ENCODE measurements at regions not wholly inside any gene's neighbourhood (a gene's known extent, or its start where the extent isn't known, plus 50 kb on each side); places are given as distances from the start of the nearest gene placed in this dataset.
"Not testable (repeated sequence)": the region's sequence is repeated elsewhere in the genome, so short reads cannot be mapped to it uniquely, and the experiment has no call there.

- Mint-ChIP-seq H3K4me1 (ENCODE audit: unreplicated experiment) (no peaks in the 10 kb centered on the region), H3K27ac (ENCODE audit: unreplicated experiment) (no peak overlapping the region), H3K4me3 (ENCODE audit: unreplicated experiment) (no peak overlapping the region), H3K9me3 (ENCODE audit: unreplicated experiment) (peaks cover 10% of the 10 kb centered on the region), H3K27me3 (ENCODE audit: unreplicated experiment) (no peaks in the 10 kb centered on the region), H3K36me3 (ENCODE audit: unreplicated experiment) (no peaks in the 10 kb centered on the region)
- no peak for DNase-seq (ENCODE audit: extremely low spot score, unreplicated experiment)
- no peak for TF ChIP-seq CTCF (IDR thresholded peaks at IDR 0.05)
Measured at GRCh38 chr14:28820677-28821076, 54.1 kb downstream of the FOXG1 start.

GRCh38 chr14:28821993-28822392 is 55.4 kb downstream of the FOXG1 start:
- Mint-ChIP-seq H3K27ac (ENCODE audit: unreplicated experiment) (no peak overlapping the region), H3K4me1 (ENCODE audit: unreplicated experiment) (no peaks in the 10 kb centered on the region), H3K9me3 (ENCODE audit: unreplicated experiment) (peaks cover 10% of the 10 kb centered on the region), H3K4me3 (ENCODE audit: unreplicated experiment) (no peak overlapping the region), H3K36me3 (ENCODE audit: unreplicated experiment) (no peaks in the 10 kb centered on the region), H3K27me3 (ENCODE audit: unreplicated experiment) (no peaks in the 10 kb centered on the region)
- TF ChIP-seq CTCF (IDR thresholded peaks at IDR 0.05): no peak
- DNase-seq (ENCODE audit: extremely low spot score, unreplicated experiment): no peak

- no peak for TF ChIP-seq CTCF (IDR thresholded peaks at IDR 0.05)
- DNase-seq (ENCODE audit: extremely low spot score, unreplicated experiment): no peak
- Mint-ChIP-seq H3K4me1 (ENCODE audit: unreplicated experiment) (no peaks in the 10 kb centered on the region), H3K36me3 (ENCODE audit: unreplicated experiment) (no peaks in the 10 kb centered on the region), H3K27ac (ENCODE audit: unreplicated experiment) (no peak overlapping the region), H3K27me3 (ENCODE audit: unreplicated experiment) (no peaks in the 10 kb centered on the region), H3K4me3 (ENCODE audit: unreplicated experiment) (no peak overlapping the region), H3K9me3 (ENCODE audit: unreplicated experiment) (peaks cover 10% of the 10 kb centered on the region)
Measured at GRCh38 chr14:28823245-28823644, 56.7 kb downstream of the FOXG1 start.

- Mint-ChIP-seq H3K27me3 (ENCODE audit: unreplicated experiment) (peaks cover 8% of the 10 kb centered on the region), H3K4me3 (ENCODE audit: unreplicated experiment) (no peak overlapping the region), H3K9me3 (ENCODE audit: unreplicated experiment) (no peaks in the 10 kb centered on the region), H3K4me1 (ENCODE audit: unreplicated experiment) (no peaks in the 10 kb centered on the region), H3K36me3 (ENCODE audit: unreplicated experiment) (no peaks in the 10 kb centered on the region), H3K27ac (ENCODE audit: unreplicated experiment) (no peak overlapping the region)
- TF ChIP-seq CTCF (IDR thresholded peaks at IDR 0.05): no peak
- DNase-seq (ENCODE audit: extremely low spot score, unreplicated experiment): no peak
Measured at GRCh38 chr14:28830115-28830534, 63.5 kb downstream of the FOXG1 start.

GRCh38 chr14:28831126-28831525 is 64.5 kb downstream of the FOXG1 start:
- no peak for DNase-seq (ENCODE audit: extremely low spot score, unreplicated experiment)
- no peaks in the 10 kb centered on the region for H3K36me3 Mint-ChIP-seq (ENCODE audit: unreplicated experiment)
- no peaks in the 10 kb centered on the region for H3K4me1 Mint-ChIP-seq (ENCODE audit: unreplicated experiment)
- TF ChIP-seq CTCF (IDR thresholded peaks at IDR 0.05): no peak
- no peaks in the 10 kb centered on the region for H3K9me3 Mint-ChIP-seq (ENCODE audit: unreplicated experiment)
- H3K27me3 Mint-ChIP-seq (ENCODE audit: unreplicated experiment): peaks cover 8% of the 10 kb centered on the region
- H3K4me3 Mint-ChIP-seq (ENCODE audit: unreplicated experiment): no peak overlapping the region
- no peak overlapping the region for H3K27ac Mint-ChIP-seq (ENCODE audit: unreplicated experiment)

GRCh38 chr14:28842569-28842968 is 76.0 kb downstream of the FOXG1 start:
- H3K27ac Mint-ChIP-seq (ENCODE audit: unreplicated experiment); H3K4me3 Mint-ChIP-seq (ENCODE audit: unreplicated experiment); H3K4me1 Mint-ChIP-seq (ENCODE audit: unreplicated experiment); H3K27me3 Mint-ChIP-seq (ENCODE audit: unreplicated experiment); DNase-seq (ENCODE audit: extremely low spot score, unreplicated experiment); H3K36me3 Mint-ChIP-seq (ENCODE audit: unreplicated experiment): not testable (repeated sequence)
- H3K9me3 Mint-ChIP-seq (ENCODE audit: unreplicated experiment): peaks cover 15% of the 10 kb centered on the region
